GM12891 (cell line): ENCODE measurements at regions not wholly inside any gene's neighbourhood (a gene's known extent, or its start where the extent isn't known, plus 50 kb on each side); places are given as distances from the start of the nearest gene placed in this dataset.

Source experiments
- POLR2A ChIP-seq: IDR thresholded peaks from 2 replicates; pipeline ENCODE4 v1.6.1; 2011; ENCODE audit warnings: low read depth, low read length, control low read depth
- POLR2AphosphoS5 ChIP-seq: IDR thresholded peaks from 2 replicates; pipeline ENCODE4 v1.6.1; 2011; ENCODE audit warnings: low read depth, low read length, control low read depth
- SPI1 ChIP-seq: IDR thresholded peaks from 2 replicates; pipeline ENCODE4 v1.6.1; 2011; ENCODE audit warnings: low read depth, low read length, control low read depth
- TAF1 ChIP-seq: IDR thresholded peaks from 2 replicates; pipeline ENCODE4 v1.6.1; 2011; ENCODE audit warnings: low read depth, low read length, control low read depth

DNA sequence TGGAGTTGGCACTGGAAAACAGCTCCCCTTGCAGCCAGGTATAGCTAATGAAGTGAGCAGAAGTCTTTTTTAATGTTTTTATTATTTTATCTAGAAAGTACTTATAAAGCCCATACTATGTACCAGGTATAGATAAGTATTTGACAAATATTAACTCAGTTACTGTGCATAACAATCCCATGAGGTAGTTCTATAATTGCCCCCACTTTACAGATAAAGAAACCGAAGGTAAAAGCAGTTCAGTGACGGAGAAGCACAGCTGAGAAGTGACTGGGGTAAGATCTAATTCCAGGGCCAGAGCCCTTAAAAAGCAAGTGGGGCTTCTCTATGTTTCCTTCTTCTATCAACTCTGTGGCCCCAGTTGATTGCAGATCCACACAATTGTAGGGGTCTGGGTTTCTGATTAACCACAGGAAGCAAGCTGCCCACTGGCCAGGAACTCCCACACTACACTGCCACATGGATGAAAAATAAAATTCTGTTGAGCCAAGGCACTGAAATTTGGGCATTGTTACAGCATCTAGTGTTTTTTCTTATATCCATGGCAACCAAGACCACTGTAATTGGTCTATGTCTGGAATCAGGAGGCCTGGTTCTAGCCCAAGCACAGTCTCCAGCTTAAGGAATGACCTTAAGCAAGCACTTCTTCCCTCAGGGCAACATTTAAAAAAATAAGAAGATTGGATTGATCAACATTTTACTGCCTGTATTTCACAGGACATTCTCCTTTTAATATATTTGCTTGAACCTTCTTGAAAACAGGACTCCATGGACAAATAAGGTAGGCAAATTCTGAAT lies 55.3 kb upstream of the TEAD1 start:
- TF ChIP-seq SPI1 (no peak), POLR2AphosphoS5 (no peak), TAF1 (no peak), POLR2A (no peak)
